Glomerular visceral epithelial cell (primary cell): ENCODE measurements at regions not wholly inside any gene's neighbourhood (a gene's known extent, or its start where the extent isn't known, plus 50 kb on each side); places are given as distances from the start of the nearest gene placed in this dataset.

Experiments used
- DNase-seq: peaks from one replicate; pipeline ENCODE4 v3.0.0-alpha.2; 2016; ENCODE audit errors: extremely low spot score

DNA sequence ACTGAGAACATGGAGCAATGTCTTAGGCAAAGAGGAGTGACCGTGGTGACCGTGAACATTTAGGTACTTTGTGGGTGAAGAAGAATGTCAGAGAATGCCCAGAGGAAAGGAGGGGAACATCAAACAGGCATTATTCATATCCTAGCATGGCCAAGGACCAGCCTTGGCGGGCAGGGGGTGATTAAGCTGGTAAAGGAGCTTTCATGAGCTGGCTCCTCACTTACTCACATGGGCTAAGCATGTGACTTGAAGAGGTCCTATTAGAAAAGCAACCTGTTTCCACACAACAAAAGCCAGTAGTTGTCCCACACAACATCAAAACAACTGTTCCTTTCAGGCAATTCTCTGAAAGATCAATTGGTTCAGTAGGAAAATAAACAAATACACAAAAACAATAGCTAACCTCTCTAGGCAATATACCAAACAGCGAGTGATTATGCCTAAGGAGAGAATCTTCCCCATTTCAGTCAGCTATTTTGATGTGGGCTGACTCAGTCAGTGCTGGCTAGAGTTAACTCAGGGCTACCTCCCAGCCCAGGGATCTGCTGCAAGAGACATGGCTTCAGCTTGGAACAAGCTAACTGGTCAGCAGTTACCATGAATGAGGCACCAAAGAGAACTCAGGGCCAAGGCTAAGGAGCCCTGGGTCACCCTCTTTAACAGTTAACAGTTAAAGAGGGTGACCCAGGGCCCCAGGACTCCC is 283.5 kb downstream of the ARHGAP12 start:
- DNase-seq: no peak

DNA sequence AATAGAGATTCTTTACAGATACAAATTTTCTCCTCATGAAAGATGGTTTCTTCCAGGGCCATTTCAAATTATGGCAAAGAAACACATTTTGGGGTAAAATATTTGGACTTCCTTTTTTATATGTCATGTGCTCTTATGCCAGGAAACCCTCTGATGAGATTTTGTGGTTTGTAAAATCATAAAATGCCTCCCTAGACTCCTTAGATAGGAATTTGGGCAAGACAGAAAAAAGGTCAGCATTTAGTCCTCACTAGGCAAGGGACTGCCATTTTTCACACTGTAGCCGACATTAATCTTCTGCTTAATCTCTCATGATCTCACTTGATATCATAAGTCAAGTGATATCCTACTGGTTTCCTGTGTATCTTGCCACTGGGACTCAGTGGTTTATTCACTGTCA is 286.4 kb downstream of the ARHGAP12 start:
- DNase-seq: no peak

DNA sequence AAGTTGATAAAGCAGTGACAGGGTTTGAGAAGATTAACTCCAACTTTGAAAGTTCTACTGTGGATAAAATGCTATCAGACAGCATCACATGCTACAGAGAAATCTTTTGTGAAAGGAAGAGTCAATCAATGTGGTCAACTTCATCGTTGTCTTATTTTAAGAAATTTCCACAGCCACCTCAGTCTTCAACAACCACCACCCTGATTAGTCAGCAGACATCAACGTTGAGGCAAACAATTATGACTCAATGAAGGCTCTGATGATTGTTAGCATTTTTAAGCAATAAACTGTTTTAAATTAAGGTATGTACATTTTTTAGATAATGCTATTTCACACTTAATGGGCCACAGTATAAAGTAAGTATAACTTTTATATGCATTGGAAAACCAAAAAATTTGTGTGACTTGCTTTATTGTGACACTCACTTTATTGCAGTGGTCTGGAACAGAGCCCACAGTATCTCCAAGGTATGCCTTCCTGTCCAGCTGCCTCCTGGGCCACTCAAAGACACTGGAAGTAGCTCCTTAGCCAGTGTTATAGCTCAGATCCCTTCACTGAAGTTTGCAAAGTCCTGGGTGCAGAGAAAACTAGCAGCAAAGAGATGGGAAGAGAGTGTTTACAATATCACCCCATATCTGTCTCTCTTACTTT is 293.1 kb downstream of the ARHGAP12 start:
- DNase-seq: no peak

DNA sequence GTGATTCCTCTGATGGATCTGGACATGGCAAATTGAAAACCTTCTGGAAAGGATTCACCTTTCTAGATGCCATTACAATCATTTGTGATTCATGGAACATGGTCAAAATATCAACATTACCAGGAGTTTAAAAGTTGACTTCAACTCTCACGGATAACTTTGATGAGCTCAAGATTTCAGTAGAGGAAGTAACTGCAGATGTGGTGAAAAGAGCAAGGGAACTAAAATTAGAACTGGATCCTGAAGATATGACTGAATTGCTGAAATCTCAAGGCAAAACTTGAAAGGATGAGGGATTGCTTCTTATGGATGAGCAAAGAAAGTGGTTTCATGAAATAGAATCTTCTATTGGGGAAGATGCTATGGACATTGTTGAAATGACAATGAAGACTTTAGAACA is 293.6 kb downstream of the ARHGAP12 start:
- DNase-seq: no peak

DNA sequence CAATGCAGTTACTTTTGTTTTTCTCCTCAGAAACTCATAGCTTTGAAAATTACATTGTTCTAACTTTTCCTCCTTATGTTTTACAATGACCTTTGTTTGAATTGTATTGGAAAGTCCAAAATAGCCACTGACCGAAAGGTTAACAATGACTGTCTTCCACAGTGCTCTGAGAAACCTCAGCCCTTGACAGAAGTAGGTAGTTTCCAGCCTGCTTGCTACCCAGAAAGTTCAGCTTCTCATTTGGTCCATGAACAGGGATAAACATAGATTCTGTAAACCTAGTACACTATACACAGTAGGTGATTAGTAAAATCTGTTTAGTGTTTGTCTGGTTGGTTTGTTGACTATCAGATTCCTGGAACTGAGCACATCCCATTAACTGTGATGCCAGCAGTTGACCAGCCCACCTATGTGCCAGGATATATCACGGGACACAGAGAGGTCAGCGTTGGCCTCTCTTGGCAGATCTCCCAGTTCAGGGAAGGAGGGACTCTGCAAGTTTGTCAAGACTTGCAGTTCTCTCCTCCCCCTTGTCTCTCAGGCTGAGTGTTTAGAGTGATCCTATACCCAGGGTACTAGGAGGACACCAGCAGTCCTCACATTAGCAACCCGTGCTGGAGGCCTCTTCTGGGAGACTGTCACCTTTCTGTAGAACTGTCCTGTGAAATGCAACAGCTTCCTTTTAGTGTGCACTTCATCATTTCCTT is 297.6 kb downstream of the ARHGAP12 start:
- DNase-seq: no peak

DNA sequence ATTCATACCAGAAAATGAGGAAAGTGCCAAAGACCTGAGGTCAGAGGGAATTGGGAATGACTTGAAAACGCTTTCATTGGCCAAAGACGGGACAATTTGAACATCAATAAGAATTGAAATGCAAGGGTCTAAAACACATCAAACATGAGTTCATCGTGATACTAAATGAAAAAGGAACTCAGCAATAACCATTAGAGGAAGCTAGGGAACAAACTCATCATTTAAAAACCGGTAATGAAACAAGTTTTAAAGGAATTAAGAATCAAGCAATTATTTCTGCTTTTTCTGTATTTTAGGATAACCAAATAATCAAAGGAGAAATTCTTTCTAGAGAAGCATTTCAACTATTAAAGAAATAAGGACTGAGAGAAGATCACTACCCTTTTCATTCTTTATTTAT is 303.1 kb downstream of the ARHGAP12 start:
- no peak for DNase-seq

DNA sequence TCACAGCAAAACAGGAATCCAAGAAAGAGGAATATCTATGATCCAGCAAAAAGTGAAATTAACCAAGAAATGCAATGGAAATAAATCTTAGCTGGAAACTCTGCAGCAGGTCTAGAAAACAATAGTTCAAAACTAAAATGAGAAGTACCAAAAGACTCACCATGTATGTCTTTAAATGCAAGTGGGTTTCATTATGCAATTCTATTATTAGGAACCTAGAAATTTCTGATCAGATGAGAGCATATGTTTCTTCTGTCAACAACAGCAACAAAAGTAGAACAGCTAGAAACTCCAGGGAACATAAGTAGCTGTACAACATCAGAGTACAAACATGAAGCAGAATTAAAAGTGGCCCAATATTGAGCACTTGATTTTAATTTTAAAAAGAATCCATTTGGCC is 304.0 kb downstream of the ARHGAP12 start:
- DNase-seq: no peak

DNA sequence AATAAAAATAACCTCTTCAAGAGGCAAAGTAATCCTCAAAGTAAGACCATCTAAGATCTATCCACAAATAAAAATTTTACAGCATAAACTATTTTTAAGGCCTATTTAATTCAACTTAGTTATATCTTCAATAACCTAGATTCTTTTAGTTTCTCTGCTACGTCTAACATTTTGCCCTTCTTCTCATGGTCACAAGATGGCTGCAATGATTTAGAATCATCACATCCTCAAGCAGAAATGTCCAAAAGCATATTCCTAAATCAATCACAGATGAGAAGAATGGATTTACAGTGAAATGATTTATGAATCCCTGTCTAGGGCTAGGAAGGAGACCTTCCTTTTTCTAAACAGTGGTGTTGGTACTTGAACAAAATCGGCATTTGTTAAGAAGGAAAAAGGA is 304.7 kb downstream of the ARHGAP12 start:
- no peak for DNase-seq

DNA sequence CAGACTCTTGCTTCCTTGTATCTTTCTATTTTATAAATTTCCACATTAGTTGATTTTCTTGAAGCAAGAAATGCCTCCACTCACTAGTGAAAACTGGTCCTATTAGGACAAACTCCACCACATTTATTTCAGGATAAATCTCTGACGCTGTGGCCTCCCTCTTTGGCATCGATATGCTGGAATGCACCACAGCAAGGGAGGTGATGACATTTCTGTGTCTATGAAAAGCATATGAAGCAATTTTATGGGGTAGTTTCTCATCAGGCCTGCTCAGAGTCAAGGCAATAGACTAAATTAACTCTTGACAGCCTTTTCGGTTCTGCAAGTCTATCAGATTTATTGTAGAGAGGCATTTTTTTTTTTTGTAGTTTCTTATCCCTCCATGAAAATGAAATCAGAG is 304.4 kb downstream of the ZEB1 start:
- no peak for DNase-seq

DNA sequence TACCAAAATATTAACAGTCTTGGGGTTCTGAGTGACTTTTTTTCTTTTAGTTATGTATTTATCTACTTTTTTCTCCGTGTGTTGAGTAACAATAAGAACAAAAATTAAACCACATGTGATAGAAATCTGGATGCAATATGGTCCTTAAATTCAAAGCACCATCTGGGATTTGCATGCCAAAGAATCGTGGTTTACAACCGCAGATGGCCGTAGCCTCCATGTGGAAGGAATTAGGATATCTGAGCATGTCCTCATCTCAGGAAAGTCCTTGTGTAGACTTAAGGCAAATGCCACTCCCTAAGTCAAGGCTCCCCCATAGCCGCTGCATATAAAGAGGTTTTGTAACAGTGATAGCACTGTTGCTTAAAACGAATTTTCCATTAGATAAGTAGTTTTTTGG is 304.0 kb downstream of the ZEB1 start:
- no peak for DNase-seq

DNA sequence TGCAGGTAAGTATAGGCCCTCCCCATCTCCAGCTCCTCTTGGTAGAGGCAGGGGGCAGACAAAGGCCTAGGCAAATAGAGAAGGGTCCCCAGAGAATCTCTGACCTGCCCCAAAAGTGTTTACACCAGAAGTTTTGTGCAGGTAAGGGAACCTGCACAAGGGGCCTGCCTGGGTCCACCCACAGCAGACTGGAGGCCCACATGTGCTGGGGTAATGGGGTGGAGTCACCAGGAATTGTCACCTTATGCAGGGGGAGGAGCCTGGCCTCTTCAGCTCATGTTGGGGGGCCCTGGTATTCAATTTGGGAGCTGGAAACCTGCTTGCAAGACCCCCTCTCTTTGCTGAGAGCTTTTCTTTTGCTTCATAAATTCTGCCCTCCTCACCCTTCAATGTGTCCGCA is 302.7 kb downstream of the ZEB1 start:
- DNase-seq: no peak

DNA sequence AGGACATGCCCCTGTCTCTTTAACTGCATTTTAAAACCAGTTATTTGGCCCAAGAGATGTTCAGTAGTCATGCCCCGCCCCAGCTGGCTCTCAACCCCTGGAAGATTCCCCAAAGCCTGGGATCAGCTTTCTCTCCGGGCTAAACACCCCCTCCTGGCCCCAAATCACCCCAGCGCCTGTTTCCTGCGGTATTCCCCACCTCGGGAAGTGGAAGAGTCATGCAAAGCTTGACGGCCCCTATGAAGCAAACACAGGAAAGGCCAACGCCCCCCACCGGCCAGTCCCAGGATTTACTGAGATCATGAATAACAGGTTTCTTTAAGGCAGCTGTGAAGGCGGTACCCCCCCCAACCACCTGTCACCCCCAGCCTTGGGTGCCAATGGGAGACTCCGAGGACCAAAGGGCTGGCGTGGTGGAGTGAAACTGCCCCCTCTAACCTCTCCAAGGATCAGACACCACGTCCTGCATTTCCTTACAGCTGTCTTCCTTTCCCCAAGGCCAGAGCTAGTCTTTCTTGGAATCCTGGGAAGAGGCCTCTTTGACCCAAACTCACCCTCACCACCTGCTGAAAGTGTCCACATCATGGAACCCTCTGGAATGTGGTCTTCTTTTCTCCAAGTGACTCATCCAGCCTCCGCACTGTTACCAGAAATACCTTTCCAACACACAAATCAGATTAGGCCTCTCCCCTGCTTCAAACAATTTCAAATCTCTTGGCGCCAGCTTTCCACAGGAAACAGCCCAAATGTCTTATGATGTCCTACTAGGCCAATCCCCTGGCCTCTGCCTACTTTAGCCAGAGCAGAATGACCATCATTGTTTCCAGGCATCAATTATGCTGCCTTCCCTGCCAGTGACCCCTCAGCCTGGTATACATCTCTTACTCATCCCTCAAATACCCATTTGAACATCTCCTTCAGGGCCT is 301.5 kb downstream of the ZEB1 start:
- DNase-seq: no peak

DNA sequence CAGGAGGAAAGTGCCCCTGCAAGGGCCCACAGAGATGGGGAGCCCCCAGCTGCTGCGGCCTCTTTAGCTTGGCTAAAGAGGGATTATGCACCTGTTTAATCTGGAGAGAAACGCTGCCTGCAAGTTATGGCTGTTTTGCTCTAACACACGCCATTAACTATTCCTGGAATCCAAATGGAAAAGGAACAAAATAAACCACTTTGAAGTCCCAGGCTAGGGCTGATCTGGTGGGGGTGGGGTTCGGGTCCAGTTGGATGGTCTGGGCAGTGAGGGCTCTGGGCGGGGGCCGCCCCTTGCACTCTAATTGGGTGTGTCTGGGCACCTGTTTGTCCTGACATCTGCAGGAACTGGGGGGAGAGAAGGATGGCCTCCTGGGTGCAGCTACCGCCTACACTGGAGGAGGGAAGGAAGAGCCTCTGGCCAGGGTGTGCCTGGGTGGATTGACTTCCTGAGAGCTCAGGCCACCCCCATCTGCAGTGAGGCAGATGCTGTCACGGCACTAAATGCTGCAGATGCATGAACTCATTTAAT is 300.6 kb downstream of the ZEB1 start:
- DNase-seq: no peak

DNA sequence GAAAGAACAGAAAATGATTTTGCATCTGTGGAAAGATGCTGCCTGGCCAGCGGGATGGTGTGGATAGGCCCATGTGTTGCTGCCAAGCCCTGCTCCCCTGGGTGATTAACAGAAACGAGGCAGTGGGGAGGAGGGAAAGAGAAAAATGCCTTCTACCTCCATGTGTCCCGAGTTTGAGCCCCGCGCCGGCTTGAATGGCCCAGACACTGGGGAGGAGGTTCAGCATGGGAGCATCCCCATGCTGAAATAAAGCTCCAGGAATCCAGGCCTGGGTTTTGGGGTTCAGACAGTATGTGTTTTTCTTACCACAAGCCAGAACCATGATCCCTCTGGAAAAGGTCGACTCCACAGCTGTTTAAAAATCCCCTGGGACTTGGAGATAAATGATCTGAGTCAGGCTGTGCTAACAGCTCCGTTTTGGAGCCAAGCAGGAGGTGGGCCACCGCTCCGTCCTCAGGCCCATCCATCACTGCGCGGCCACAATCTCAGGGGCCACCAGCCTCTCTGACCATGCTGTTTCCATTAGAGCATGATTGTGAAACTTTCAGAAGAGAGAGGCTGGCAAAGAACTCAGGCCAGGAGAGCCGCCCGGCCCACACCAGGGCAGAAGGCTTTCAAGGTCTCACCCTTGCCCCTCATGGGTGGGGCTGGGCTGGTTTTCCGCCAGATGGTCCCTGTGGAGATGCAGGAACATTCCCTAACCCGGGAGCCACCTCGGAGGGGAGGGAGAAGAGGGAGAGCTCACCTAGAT is 299.7 kb downstream of the ZEB1 start:
- no peak for DNase-seq

DNA sequence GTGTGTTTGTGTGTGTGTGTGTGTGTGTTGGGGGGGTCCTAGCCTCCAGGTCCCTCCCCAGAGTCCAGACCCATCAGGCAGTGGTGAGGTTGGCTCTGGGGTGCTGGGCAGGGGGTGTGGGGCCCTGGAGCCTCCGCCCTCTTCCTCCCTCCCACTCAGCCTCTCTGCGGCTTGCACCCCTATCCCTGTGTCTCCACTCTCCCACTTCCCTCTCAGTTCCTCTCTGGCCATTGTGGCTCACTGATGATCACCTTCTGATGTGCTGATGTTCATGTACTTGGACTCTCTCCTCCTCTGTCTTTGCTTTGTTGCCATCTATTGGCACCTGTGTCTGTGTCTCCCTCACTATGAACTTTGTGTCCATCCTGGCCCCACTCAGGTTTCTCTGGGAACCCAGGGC is 298.7 kb downstream of the ZEB1 start:
- DNase-seq: no peak

DNA sequence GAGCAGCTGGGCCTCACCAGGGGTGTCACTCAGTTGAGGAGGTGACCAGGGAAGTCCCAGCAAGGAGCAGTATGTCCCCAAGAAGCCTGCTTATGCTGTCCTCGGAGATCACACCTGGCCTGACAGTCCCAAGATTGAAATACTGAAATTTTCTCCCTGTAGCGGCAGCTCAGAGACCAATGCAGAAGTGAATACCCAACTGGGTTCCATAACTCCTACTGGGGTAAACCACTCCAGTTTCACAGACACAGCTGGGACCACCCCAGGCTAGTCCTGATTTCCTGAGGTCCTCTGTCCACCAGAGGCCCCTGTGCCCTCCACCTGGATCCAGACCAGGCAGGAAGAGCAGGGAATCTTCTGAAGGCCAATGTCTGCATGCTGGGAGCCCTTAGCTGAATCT is 298.1 kb downstream of the ZEB1 start:
- DNase-seq: no peak

DNA sequence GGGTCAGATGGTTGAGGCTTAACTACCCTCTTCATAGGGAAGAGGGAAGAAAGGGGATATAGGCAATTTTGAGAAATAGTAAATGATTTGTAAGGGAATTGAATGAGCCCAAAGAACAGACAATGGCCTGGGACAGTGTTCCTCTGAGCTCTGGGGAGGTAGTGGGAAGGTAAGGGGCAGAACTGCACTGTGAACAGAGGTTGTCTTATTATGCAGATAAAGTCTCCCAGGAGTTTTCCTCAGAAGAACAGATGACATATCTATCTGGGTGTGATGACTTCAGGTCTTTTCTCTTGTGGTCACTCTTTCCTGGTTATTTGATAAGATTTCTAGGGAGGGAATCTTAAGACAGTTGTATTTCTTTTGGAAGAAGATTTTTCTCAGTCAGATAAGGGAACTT is 296.1 kb downstream of the ZEB1 start:
- DNase-seq: no peak

DNA sequence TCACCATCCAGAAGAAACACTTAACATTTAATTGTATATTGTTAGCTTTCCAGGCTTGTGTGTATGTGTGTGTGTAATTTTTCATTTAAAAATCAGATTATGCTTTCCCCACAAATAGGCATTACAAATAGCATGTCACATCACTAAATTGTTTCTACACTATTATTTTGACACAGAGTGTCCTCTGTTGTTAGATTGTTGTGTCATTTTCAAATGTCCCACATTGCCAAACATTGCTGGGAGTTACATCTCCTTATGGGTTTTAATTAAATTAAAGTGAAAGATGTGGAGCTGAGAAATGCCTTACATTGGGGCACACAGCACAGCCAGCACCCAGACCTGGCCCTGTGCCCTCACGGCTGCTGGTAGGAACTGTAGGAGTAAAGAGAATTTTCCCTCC is 295.6 kb downstream of the ZEB1 start:
- DNase-seq: no peak

DNA sequence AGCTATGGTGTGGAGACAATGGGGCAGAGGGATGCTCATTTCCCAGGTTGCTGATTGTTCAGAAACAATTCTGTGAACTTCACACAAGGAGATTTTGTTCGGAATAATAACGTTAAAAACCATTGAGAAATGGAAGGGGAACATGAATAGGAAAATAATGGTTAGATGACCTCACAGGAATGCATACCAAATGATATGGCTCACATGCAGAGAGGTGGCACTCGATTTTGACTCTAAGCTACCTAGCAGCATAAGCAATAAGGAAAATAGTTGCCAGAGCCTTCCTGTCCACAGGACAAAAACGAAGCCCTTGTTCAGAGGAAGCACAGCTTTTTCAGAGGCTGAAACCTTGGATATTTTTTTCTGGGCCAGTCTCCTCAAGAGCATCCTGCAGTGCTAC is 293.1 kb downstream of the ZEB1 start:
- no peak for DNase-seq

DNA sequence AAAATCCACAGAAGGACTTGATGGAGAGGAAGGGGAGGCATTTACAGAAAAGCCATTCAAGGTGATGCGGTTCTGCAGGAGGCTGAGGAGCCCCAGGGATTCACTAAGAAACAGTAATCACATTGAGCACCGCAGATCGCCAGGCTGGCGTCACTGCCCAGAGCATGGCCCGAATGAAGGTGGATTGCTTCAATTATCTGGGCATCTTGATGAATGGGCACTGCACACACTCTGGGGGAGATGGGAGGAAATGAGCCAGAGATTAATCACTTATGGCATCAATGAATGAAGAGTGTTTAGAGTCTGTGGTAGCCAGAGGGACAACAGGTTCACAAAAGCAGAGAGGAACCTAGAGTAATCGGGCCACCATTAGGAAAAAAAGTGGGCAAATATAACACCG is 292.1 kb downstream of the ZEB1 start:
- no peak for DNase-seq

DNA sequence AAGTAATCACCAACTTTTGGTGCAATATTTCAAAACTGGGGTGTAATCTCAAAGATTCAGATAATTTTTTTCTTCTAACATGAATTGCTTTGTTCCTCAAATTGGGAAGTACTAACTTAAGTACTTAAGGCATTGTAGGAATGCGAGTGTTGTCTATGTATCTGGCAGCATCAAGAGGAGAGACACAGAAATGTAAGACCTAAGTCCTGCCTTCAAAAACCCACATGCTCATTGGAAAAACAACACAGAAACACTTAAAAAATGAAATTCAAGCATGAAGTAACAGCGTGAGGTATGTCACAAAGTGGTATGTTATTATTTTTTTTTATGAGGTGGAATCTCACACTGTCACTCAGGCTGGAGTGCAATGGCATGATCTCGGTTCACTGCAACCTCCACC is 288.5 kb downstream of the ZEB1 start:
- no peak for DNase-seq
